ENCODE measurements at regions not wholly inside any gene's neighbourhood (a gene's known extent, or its start where the extent isn't known, plus 50 kb on each side); places are given as distances from the start of the nearest gene placed in this dataset.

- TF ChIP-seq CTCF (IDR thresholded peaks at IDR 0.05): no peak
- TF ChIP-seq POLR2A (IDR thresholded peaks at IDR 0.05): no peak
- Histone ChIP-seq H3K27me3 (no peaks in the 10 kb centered on the region), H3K36me3 (ENCODE audit: low read depth, missing control alignments) (no peaks in the 10 kb centered on the region), H3K4me3 (no peak overlapping the region), H3K4me1 (no peaks in the 10 kb centered on the region), H3K9me3 (no peaks in the 10 kb centered on the region), H3K27ac (no peak overlapping the region)
- intact Hi-C loops (cut with DNase I; ENCODE audit: low total_unique reads): no loop called here
- DNase-seq: no peak
Measured at GRCh38 chr2:123463886-123464285, 561.2 kb upstream of the CNTNAP5 start.

GRCh38 chr2:123468071-123468470 lies 557.0 kb upstream of the CNTNAP5 start:
- no peak for TF ChIP-seq POLR2A (IDR thresholded peaks at IDR 0.05)
- TF ChIP-seq CTCF (IDR thresholded peaks at IDR 0.05): no peak
- 0% methylated on average over 1 of the region's 1 CpG; no CpG with 5 or more reads in 1 of the 2 donors for WGBS, 2 donors
- Histone ChIP-seq H3K27me3 (no peaks in the 10 kb centered on the region), H3K4me1 (no peaks in the 10 kb centered on the region), H3K9me3 (no peaks in the 10 kb centered on the region), H3K27ac (no peak overlapping the region), H3K4me3 (no peak overlapping the region), H3K36me3 (ENCODE audit: low read depth, missing control alignments) (no peaks in the 10 kb centered on the region)
- DNase-seq: no peak
- intact Hi-C loops (cut with DNase I; ENCODE audit: low total_unique reads): no loop called here

GRCh38 chr2:123481406-123481805 lies 543.7 kb upstream of the CNTNAP5 start:
- H3K27ac ChIP-seq: no peak overlapping the region
- intact Hi-C loops (cut with DNase I; ENCODE audit: low total_unique reads): no loop called here
- 83 to 85% methylated on average over 3 of the region's 3 CpGs for WGBS, 2 donors
- H3K9me3 ChIP-seq: no peaks in the 10 kb centered on the region
- no peak overlapping the region for H3K4me3 ChIP-seq
- H3K36me3 ChIP-seq (ENCODE audit: low read depth, missing control alignments): no peaks in the 10 kb centered on the region
- no peaks in the 10 kb centered on the region for H3K27me3 ChIP-seq
- TF ChIP-seq POLR2A (IDR thresholded peaks at IDR 0.05): no peak
- no peak for TF ChIP-seq CTCF (IDR thresholded peaks at IDR 0.05)
- DNase-seq: no peak
- H3K4me1 ChIP-seq: no peaks in the 10 kb centered on the region

GRCh38 chr2:123485056-123485455 lies 540.0 kb upstream of the CNTNAP5 start:
- no peaks in the 10 kb centered on the region for H3K4me1 ChIP-seq
- no peak overlapping the region for H3K4me3 ChIP-seq
- H3K36me3 ChIP-seq (ENCODE audit: low read depth, missing control alignments): no peaks in the 10 kb centered on the region
- DNase-seq: no peak
- no peak for TF ChIP-seq POLR2A (IDR thresholded peaks at IDR 0.05)
- no peak for TF ChIP-seq CTCF (IDR thresholded peaks at IDR 0.05)
- intact Hi-C loops (cut with DNase I; ENCODE audit: low total_unique reads): no loop called here
- WGBS, 2 donors: 56 to 78% methylated on average over 1 of the region's 1 CpG
- H3K9me3 ChIP-seq: no peaks in the 10 kb centered on the region
- H3K27me3 ChIP-seq: no peaks in the 10 kb centered on the region
- H3K27ac ChIP-seq: no peak overlapping the region

GRCh38 chr2:123493687-123494086 lies 531.4 kb upstream of the CNTNAP5 start:
- Histone ChIP-seq H3K4me1 (no peaks in the 10 kb centered on the region), H3K27me3 (no peaks in the 10 kb centered on the region), H3K36me3 (ENCODE audit: low read depth, missing control alignments) (no peaks in the 10 kb centered on the region), H3K27ac (no peak overlapping the region), H3K9me3 (no peaks in the 10 kb centered on the region), H3K4me3 (no peak overlapping the region)
- no peak for TF ChIP-seq POLR2A (IDR thresholded peaks at IDR 0.05)
- TF ChIP-seq CTCF (IDR thresholded peaks at IDR 0.05): no peak
- intact Hi-C loops (cut with DNase I; ENCODE audit: low total_unique reads): no loop called here
- DNase-seq: no peak
- WGBS, 2 donors: 72 to 96% methylated on average over 1 of the region's 1 CpG
